ENCODE measurements at regions not wholly inside any gene's neighbourhood (a gene's known extent, or its start where the extent isn't known, plus 50 kb on each side); places are given as distances from the start of the nearest gene placed in this dataset.

DNA sequence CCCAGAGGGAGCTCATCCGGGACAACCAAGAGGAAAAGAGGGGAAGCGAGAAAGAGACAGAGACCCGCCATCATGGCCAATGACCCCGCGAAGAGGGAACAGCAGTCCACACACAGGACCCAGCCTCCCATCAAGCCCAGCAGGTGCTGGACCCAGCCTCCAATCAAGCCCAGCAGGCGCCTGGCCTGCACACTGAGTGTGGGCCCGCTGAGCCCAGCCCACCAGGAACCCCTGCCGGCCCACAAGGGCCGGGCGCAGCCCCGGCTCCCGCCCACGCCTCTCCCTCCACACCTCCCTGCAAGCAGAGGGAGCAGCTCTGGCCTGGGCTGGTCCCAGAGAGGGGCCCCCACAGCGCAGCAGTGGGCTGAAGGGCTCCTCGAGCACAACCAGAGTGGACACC, 391.1 kb downstream of the IDS start:
- TF ChIP-seq, protein P1, sequence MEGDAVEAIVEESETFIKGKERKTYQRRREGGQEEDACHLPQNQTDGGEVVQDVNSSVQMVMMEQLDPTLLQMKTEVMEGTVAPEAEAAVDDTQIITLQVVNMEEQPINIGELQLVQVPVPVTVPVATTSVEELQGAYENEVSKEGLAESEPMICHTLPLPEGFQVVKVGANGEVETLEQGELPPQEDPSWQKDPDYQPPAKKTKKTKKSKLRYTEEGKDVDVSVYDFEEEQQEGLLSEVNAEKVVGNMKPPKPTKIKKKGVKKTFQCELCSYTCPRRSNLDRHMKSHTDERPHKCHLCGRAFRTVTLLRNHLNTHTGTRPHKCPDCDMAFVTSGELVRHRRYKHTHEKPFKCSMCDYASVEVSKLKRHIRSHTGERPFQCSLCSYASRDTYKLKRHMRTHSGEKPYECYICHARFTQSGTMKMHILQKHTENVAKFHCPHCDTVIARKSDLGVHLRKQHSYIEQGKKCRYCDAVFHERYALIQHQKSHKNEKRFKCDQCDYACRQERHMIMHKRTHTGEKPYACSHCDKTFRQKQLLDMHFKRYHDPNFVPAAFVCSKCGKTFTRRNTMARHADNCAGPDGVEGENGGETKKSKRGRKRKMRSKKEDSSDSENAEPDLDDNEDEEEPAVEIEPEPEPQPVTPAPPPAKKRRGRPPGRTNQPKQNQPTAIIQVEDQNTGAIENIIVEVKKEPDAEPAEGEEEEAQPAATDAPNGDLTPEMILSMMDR (conservative IDR thresholded peaks at IDR 0.05 in 1 of 2, IDR thresholded peaks at IDR 0.05 in 1 of 2; ENCODE audit: low read depth in 1 of 2, low read length in 2 of 2): no peak
- TF ChIP-seq EZH2 (IDR thresholded peaks at IDR 0.05; ENCODE audit: low read length, missing control alignments): no peak
